AG09319 (cell line): ENCODE measurements at regions not wholly inside any gene's neighbourhood (a gene's known extent, or its start where the extent isn't known, plus 50 kb on each side); places are given as distances from the start of the nearest gene placed in this dataset.
"Not testable (repeated sequence)": the region's sequence is repeated elsewhere in the genome, so short reads cannot be mapped to it uniquely, and the experiment has no call there.

ENCODE experiments used
- DNase-seq: peaks from one replicate; pipeline ENCODE4 v3.0.0-alpha.2; 2010; ENCODE audit warnings: low read depth; ENCODE audit errors: extremely low read depth
- CTCF ChIP-seq: IDR thresholded peaks from 2 replicates; pipeline ENCODE4 v1.5.1; 2011; ENCODE audit warnings: low read depth, mild to moderate bottlenecking, inconsistent platforms, low read length, moderate library complexity

DNA sequence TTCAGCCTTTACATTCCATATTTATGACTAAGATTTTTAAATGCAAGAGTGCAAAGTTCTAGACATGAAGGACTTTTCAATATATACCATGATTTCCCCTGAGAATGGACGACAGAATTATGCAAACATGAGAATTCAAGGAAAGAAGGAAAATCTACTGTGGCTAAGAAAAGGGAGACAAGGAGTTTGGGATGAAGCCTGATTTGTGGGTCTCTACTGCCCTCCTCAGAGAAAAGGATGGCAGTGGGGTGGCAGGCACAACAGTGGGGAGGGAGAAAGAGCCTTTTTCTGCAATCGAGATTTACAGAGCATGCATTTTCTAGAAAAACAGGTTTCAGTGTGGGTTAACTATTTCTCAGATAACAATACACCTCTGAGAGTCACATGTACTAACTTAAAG, 466.9 kb upstream of the NRSN1 start:
- TF ChIP-seq CTCF: peak; percentile 64
- DNase-seq: peak; percentile 7

DNA sequence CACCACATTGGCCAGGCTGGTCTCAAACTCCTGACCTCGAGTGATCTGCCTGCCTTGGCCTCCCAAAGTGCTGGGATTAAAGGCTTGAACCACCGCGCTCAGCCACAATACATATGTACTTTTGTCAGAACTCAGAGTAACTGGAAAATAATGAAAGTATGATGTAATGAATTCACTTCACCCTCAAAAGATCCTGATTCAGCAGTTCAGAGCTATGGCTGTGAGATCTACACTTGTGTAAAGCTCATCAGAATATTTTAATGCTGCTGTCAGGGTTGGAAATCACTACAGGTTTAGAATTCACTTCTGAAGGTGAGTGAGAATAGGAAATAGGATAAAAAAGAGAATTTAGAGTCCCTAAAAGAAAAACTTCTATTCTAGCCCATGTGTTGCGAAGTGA, 464.5 kb upstream of the NRSN1 start:
- TF ChIP-seq CTCF: no peak
- DNase-seq: no peak

DNA sequence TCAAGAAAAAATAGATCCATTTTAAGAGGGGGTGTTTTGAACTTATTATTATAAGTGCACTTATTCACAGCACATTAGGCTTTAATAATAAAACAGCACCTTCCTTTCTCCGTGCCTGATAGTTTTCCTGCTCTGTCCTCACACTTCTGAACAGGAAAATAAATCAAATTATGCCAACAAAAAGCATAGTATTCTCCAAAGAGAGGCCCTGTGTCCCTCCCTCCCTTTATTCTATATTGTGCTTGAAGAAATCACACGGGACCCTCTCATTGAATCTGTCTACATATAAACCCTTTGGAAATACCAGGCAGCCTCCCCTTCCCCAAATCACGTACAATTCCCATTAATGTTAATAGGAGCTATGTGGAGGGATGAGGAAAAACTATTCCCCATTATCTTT, 462.9 kb upstream of the NRSN1 start:
- TF ChIP-seq CTCF: no peak
- no peak for DNase-seq

- TF ChIP-seq CTCF: no peak
- no peak for DNase-seq
Measured at GRCh38 chr6:23663652-23664051, 462.4 kb upstream of the NRSN1 start.

DNA sequence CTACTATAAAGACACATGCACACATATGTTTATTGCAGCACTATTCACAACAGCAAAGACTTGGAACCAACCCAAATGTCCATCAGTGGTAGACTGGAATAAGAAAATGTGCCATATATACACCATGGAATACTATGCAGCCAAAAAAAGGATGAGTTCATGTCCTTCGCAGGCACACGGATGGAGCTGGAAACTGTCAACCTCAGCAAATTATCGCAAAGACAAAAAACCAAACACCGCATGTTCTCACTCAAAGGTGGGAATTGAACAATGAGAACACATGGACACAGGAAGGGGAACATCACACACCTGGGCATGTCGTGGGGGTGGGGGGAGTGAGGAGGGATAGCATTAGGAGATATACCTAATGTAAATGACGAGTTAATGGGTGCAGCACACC, 460.1 kb upstream of the NRSN1 start:
- not testable (repeated sequence) for DNase-seq

DNA sequence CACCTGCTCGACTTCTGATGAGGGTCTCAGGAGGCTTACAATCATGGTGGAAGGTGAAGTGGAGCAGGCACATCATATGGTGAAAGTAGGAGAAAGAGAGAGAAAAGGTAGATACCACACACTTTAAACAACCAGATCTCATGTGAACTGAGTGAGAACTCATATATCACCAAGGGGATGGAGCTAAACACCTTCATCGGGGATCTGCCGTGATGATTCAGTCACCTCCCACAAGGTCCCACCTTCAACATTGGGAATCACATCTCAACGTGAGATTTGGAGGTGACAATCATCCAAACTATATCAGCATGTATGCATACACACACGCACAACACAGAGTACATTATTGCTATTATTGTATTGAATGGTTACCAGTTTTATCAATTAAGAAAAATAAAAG, 453.3 kb upstream of the NRSN1 start:
- no peak for TF ChIP-seq CTCF
- no peak for DNase-seq

DNA sequence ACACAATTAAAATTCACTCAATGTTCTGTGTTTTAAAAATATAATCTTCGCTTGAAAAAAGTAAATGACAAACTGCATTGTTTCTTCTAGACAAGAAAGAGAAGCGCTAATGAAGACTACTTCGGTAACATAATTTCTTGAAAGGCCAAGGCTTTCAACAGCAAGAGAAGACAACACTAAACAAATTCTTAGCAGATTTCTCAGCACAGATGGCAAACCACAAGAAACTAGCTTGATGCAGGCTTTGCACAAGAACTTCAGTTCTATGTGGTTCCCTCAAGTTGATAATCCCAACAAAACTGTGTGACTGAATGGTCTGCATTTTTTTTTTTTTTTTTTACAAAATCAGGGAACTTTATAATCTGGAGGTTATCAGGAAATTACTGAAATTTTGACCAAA, 447.4 kb upstream of the NRSN1 start:
- TF ChIP-seq CTCF: no peak
- no peak for DNase-seq

GRCh38 chr6:23681743-23682142, 444.3 kb upstream of the NRSN1 start:
- DNase-seq: no peak
- no peak for TF ChIP-seq CTCF
